Activated T-helper 1 cell treated with Interleukin-2 at 50 U/mL for 16 hours (primary cell): ENCODE measurements at regions not wholly inside any gene's neighbourhood (a gene's known extent, or its start where the extent isn't known, plus 50 kb on each side); places are given as distances from the start of the nearest gene placed in this dataset.

Experiments
- DNase-seq: peaks from one replicate; pipeline ENCODE4 v3.0.0-alpha.2; 2020; ENCODE audit warnings: low read depth

DNA sequence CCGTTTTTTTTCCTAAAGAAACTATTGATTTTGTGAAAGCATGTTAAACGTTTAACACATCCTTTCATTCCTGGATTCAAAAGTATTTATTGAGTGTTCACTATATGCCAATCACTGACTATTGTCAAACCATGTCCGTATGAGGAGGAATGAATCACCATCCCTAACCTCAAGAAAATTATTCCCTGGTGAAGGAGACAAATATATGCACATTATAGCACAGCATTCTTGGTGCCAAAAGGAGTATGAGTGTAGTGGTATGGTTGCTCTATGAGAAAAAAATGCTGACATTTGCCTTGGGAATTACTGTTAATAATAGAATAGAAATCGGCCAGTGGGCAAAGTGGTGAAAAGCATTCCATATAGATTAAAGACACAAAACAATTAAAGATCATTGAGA lies 1390.1 kb downstream of the MRPL39 start:
- DNase-seq: no peak

DNA sequence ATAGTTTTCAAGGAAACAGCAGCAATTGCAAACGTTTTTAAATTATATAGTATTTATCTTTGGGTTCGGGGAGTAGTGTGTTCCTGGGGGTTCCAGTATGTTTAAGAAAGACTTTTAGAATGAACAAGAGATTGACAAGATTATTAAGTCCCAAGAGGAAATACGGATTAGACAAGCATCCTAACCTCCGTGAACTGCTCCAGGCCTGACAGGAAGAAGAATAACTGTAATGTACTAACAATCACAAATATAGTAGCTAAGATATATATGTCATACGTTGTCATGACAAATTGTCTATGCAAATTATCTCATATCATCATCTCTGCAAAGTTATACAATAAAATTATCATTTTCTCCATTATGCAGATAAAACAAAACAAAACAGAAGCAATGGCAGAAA lies 1397.2 kb downstream of the MRPL39 start:
- DNase-seq: no peak

DNA sequence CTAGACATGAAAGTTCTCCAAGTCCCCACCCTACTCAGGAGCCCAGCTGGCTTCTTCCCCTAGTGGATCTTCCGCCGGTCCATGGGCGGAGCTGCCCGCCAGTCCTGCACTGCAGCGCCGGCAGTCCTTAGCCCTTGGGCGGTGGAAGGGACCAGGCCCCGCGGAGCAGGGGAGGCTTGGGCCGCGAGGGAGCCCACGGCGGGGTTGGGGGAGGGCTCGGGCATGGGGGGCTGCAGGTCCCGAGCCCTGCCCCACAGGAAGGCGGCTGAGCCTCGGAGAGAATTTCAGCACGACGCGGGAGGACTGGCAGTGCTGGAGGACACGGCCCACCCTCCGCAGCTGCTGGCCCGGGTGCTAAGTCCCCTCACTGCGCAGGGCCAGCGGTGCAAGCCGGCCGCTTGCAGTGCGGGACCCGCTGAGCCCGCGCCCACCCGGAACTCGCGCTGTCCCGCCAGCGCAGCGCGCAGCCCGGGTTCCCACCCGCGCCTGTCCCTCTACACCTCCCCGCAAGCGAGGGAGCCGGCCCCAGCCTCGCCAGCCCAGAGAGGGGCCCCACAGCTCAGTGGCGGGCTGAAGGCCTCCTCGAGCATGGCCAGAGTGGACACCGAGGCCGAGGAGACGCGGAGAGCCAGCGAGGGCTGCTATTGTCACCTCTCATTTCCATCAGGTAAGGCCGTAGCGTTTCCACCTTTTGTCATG lies 1398.6 kb downstream of the MRPL39 start:
- no peak for DNase-seq

DNA sequence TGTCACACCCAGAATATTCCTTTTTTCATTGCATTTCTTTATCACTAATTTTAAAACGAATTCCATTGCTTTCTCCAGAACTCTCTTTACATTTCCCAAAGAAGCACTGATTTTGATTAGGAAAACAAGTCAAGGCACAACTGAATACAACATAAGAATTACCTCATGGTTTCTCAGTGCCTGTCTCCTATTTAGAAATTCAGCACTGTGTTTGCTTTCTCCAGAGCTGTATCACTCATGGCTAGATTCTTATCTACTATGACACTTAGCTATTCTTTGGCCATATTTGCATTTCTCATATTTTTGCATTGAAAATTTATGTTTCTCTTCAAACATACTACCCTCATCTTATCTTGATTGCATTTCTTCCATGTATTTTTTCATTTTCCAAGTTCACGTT lies 1402.0 kb downstream of the MRPL39 start:
- no peak for DNase-seq

DNA sequence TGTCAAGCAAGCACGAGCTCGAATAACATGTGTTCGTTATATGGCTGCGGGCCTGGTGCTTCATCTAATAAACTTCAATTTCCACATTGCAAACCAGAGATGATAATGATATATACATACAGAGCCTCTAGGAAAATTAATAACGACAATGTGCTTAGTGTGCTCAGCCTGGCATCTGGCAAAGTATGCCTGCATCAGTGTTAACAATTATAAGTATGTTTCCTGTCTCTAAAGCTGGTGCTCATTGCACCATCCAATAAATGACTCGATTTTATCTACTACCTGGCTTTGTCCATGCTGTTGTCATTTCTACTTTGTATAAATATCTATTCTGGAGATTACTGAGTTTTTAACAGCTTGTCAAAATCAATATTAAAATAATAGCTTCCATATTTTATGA lies 1402.6 kb downstream of the MRPL39 start:
- no peak for DNase-seq

DNA sequence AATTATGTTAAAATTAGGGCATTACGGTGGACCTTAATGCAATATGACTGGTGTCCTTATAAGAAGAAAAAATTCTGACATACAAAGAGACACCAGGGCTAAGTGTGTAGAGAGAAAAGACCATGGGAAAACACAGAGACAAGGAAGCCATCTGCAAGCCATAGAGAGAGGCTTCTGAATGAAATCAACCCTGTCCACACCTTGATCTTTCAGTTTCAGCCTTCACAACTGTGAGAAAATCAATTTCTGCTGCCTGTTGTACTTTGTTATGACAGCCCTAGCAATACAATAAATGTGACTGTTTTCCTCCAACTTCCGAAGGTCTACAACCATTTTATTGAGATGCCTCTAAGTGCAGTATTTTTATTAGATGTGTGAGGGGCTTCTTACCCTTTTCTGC lies 1407.2 kb downstream of the MRPL39 start:
- DNase-seq: no peak

DNA sequence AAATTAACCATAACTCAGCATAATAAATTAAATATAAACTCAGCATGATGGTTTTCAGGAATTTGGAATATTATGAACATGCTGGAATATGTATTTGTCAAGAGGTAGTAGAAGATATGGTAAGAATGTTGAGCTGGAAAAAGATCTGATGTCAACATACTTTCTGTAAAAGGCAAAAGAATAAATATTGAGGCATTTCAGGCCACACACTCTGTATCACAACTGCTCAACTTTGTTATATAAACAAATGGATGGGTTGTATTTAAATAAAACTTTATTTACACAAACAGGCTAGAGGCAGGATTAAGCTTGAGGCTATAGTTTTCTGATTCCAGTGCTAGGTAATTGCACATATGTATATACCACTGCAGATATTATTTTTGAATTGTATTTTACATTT lies 1409.4 kb downstream of the MRPL39 start:
- DNase-seq: no peak

DNA sequence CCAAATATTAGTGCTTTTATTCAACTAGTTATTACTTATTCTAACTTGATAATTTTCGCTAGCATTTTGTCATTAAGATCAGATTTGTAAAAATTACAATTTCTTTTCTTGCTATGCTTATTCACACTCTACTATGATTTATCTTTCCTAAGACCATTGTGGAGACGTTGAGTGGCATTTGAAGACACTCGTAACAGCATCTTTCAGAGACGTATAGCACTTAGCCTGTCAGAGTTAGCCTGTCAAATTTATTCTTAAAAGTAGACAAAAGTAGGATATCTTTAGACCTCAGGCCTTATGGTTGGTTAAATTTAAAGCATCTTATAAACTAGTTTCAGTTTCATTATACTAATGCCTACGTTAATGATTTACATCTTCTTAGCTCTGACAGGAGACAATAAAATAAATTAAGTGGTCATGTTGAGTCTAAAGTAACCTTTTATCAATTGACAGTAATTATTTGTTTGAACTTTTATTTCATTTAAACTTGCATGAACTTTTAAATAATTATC lies 1410.1 kb downstream of the MRPL39 start:
- DNase-seq: no peak

DNA sequence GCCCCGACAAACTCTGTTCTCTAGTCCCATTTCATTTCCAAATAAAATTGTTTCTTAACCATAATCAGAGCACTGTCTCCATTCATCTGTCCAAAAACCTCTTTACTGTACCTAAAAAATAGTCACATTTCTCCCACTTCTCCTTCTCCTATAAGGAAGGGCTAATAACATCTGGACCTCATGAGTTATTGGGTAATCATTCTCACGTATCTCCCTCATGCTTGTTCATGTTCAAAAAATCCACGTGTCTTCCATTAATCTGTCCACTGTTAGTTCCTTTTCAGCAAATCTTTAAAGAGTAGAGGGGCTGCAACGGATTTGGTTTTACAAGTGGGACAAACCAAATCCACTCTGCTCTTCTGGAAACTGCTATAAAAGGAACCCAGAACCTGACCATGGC lies 1418.8 kb downstream of the MRPL39 start:
- no peak for DNase-seq

DNA sequence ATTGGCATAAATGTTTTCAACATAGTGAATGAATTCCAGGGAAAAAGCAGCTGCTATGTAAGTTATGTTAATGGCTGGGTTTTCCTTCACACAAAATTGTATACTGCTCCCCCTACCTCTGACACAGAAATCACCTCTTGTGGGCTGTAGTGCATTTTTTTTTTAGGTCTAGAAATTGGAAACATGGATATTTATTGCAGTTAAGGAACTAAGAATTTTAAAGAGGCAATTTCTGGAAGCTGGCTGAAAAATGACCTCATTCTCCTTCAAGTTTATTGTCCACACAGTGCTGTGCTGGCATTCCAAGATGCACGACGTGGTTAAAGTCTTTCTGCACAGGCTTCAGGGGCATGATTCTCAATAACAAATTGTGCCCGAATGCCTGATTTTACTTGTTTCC lies 1424.2 kb downstream of the MRPL39 start:
- DNase-seq: no peak

DNA sequence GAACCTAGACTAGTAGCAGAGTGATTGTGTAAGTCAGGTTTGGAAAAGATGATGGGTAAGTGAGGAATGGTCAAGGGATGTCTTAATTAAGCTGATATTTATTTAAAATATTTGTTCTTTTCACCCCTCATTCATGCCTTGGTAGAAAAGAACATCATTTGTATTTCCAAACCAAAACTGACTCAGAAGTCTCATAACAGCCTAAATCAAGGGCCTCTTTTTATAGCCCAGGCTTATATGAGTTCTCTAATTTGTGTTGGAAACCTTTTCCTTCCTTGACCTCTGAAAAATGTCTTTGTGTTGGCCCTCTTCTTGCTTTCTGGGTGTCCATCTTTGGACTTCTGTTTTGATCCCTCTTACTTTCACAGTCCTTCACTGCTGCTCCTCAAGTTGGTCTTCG lies 1428.2 kb downstream of the MRPL39 start:
- DNase-seq: no peak

DNA sequence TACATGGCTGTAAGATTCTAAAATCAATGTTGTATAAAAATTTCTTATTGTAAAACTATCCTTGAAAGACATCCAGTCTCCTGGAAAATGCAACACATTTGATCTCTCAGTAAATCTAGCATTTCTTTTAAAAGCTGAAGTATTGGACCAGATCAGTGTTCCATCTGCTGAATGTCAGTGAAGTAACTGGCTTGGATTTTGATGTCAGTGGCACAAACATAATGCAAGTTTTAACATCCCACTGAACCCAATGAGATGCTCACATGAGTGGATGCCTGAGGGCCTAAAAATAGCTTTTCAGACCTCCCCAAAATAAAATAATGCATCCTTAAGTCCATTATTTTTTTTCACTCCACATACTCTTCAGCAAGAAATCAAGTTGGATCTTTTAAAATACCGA lies 1432.2 kb downstream of the MRPL39 start:
- no peak for DNase-seq

DNA sequence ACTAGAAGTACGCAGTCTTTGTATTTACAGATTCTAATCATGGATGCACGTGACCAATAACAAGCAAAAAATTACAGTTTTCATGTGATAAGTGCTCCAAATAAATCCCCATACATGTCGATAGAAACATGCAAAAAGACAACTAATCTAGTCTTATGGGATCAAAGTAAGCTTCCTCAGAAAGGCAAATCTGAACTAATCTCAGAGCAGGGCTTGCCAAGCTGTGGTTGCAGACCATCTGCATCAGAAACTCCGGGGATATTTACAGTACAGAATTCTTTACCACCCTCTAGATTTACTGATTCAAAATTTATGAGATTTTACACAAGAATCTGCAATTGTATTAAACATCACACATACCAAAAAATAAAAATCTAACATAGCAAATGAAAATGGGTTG lies 1435.5 kb downstream of the MRPL39 start:
- no peak for DNase-seq

DNA sequence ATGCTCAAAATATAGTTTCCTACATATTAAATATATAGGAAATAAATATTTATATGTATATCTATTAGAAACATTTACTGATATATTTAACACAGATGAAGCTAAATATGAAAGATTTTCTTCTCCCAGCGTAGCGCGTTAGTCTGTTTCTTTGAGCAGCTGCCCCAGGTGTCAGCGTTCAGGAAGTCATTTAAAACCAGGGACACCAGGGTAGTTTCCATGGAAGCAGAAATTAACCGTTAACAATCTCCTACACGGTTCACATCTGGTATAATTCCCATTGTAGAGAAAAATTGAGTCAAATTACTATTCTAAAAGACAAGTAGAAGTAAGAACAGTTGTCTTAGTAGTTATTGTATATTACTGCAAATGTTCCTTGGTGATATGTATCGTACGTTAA lies 1443.7 kb downstream of the MRPL39 start:
- DNase-seq: no peak

DNA sequence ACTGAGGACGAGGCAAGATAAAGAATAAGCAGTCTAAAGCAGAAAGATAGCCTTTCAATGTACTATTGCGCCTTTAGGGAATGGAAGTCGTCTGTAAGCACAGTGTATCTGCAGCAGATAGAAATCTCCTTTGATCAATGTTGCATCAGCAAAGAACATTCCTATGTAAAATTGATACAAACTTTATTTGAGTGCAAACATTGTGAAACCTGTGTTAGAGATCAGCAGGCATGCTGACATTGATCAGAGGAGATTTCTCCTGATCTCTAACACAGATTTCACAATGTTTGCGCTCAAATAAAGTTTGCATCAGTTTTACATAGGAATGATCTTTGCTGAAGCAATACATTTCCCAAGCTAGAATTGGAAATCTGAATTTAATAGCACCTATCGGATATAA lies 1446.8 kb downstream of the MRPL39 start:
- no peak for DNase-seq

DNA sequence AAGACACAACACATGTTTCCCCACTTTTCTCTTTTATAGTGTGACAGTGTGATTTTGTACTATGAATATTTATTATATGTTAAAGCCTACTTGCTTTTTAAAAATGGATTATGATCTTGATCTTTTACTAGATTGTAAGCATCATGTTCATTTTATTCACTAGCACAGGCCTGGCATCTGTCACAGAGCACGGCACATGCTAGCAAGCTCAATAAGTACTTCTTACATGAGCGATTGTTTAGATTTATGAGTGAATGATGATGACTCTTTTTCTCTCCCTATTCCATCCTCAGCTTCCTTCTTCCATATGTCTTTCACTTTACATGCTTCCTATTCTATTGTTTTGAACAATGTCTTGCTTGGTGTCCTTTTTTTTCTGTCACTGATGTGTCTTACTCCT lies 1454.1 kb downstream of the MRPL39 start:
- no peak for DNase-seq

DNA sequence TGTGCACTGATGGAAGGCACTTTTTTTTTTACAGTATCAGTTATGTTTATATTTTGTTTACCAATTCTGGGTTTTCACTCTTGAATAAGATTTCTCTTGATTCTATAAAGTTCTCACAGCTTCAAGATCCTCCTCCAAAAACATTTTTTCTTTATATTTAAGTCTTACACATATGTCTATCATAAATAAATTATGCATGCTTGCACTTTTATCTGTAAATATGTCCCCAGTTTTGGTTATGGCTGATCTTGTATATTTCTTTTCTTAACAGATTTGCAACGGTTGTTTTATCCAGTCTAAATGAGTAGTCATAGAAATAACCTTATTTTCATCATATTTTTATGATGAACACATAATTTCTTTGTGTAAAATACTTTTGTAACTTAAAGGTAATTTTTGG lies 1456.5 kb downstream of the MRPL39 start:
- no peak for DNase-seq

DNA sequence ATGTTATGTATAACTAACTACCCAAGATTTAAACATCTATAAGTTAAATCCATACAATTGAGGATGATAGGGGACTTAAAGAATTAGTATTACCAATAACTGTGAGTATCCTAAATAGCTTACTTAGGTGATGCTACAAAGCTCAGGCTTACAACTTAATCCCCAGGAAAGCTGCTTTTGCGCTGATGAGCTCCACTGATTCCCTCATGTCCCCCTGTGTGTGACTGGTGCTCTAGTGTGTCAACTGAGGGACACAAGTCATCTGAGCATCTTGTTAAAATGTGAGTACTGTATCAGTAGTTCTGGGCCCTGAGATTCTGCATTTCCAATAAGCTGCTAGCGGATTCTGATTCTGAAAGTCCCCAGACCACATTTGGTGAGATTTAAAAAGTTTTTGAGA lies 1458.8 kb downstream of the MRPL39 start:
- no peak for DNase-seq

DNA sequence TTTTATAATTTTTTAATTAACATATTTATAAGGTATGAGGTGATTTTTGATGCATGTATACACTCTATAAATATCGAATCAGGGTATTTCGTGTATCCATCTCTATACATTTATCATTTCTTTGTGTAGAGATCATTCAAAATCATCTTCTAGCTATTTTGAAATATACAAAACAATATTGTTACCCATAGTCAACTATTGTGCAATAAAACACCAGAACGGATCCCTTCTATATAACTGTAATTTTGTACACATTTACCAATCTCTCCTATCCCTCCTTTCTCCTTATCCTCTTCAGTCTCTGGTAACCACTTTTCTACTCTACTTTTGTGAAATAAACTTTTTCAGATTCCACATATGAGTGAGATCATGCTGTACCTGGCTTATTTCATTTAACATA lies 1459.6 kb downstream of the MRPL39 start:
- no peak for DNase-seq

DNA sequence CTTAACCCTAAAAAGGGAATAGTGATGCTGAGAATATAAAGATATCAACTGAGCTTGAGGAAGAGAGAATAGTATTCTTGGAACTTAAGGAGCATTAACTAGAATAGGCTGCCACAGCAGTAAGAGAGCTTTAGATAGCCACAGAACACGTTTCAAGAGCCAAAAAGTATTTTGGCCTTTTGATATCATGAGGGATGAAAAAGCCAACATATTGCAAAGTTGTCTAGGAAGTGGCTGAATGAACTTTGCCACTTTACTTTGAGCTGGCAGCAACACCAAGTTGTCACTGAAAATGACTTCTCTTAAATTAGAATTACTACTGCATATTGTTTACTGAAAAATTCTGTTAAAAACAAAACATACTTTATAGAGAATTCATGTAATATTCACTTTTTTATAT lies 1476.2 kb downstream of the MRPL39 start:
- no peak for DNase-seq

DNA sequence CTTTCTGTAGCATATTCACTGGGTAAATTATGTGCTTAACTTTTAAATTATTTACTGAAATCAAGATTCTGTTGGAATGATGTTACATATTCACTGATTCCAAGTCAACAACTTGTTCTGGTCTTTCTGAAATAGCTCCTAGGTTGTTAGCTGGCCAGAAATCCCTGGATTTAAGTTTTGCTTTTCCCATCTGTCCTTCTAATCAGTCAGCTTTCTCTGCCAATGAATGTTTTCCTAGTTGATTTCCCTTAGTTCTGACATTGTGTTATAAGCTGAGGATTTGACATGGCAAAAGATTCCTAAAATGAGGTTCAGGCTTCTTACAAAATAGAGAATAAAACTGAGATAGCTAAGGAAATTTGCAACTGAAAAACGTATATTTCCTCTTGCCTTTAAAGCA lies 1479.6 kb downstream of the MRPL39 start:
- DNase-seq: no peak

DNA sequence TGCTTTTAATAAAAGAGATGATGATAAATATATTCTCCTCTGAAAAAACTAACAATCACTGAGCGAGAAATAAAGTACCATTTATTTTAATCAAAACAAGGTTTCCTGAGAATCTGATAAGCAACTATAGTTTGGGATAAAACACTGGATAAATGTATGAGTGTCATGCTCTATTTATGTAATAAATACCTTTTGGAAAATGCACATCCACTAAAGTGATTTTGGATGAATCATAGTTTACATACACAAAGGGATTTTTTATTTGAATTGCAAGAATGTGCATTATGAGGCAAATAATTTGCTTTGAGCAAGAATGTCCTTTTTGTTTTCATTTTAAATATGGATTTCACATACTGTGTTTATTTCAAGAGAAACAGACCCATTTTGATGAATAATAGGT lies 1483.5 kb downstream of the MRPL39 start:
- no peak for DNase-seq

DNA sequence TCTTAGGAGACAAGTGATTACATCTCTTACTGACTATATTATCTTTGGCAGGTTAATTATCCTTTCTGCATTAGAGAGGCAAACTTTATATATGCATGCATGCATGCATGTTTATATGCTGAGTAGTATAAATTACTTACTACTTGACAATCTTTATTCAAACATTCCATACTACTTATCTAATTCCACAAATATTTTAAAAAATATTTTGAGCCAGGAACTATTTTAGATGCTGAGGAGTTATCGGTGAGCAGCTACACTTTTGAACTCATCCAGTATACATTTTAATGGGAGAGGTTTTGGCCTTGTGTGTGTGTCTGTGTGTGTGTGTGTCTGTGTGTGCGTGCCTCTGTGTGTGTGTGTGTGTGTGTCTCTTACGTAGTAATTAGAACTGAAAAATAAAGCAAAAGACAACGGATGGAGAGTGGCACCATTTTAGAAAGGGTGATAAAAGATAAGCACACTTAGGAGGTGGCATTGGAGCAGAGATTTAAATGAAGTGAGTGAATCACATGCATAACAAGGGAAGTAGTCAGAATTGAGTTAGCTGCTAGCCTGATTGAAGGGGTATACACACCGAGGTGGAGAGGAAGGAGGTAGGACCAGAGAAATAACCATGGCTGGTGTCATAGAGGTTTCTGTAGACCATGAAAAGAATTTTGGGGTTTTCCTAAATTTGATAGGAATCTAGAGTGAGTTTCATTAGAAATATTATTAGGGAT lies 1488.4 kb downstream of the MRPL39 start:
- no peak for DNase-seq

DNA sequence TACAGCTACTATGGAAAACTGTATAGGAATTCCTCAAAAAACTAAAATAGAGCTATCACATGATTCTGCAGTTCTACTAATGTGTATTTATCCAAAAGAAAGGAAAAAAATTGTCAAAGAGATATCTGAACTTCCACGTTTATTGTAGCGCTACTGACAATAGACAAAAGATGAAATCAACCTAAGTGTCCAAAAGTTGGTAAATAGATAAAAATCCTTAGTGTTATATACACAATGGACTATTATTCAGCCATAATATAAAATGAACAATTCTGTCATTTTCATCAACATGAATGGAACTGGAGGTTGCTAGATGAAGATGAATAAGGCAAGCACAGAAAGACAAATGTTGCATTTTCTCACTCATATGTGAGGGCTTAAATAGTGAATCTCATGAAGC lies 1492.1 kb downstream of the MRPL39 start:
- no peak for DNase-seq
